SH-SY5Y (cell line): ENCODE measurements at regions not wholly inside any gene's neighbourhood (a gene's known extent, or its start where the extent isn't known, plus 50 kb on each side); places are given as distances from the start of the nearest gene placed in this dataset.

ENCODE experiments used
- GATA2 ChIP-seq: IDR thresholded peaks from 2 replicates; pipeline ENCODE4 v1.6.1; 2011; ENCODE audit warnings: mild to moderate bottlenecking, low read depth, low read length
- GATA3 ChIP-seq: IDR thresholded peaks from 2 replicates; pipeline ENCODE4 v1.6.1; 2011; ENCODE audit warnings: low read depth, mild to moderate bottlenecking, low read length, moderate library complexity

DNA sequence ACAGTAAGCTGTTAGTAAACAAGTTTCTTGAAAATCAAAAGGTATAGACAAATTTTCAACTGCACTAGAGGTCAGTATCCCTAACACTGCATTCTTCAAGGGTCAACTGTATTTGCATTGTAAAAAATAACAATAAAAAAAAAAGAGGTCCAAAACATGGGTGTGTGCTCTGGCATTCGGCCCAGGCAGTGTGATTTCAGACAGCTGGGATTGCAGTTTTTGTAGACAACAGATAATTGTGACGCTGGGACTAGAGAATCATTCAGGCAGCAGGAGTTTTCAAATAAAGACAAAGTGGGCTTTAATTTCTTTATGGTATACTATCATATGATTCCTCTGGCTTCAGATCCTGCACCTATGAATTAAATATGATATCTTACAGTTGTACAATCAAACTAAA, 543.2 kb upstream of the SEMA3D start:
- TF ChIP-seq GATA2 (no peak), GATA3 (no peak)
